GM21423 (cell line): ENCODE measurements at regions not wholly inside any gene's neighbourhood (a gene's known extent, or its start where the extent isn't known, plus 50 kb on each side); places are given as distances from the start of the nearest gene placed in this dataset.

ENCODE experiments used
- ATAC-seq: cut with Tn5 transposase; IDR thresholded peaks from one replicate; pipeline ENCODE4 v1.9.1; 2021; ENCODE audit warnings: mild to moderate bottlenecking, moderate library complexity; ENCODE audit not compliant: unreplicated experiment

DNA sequence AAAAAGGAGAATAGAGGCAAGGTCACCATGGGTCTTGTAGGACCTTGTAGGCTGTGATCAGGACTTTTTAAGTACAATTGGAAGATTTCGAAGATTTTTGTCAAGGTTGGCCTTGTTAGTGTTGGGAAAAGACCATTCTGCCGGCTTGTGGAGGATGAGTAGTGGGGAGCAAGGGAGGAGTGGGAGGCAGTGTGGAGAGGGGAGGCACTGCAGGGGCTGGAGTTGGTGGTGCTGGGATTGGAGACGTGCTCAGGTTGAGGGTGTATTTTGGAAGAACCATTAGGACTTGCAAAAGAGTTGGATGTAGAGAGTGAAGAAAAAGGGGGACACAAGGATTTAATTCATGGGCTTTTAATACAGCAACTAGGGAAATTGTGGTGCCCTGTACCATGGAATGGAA, 397.1 kb downstream of the TSN start:
- no peak for ATAC-seq

- ATAC-seq = no peak
These were observed 400.9 kb downstream of the TSN start for GRCh38 chr2:122156176-122156890.

DNA sequence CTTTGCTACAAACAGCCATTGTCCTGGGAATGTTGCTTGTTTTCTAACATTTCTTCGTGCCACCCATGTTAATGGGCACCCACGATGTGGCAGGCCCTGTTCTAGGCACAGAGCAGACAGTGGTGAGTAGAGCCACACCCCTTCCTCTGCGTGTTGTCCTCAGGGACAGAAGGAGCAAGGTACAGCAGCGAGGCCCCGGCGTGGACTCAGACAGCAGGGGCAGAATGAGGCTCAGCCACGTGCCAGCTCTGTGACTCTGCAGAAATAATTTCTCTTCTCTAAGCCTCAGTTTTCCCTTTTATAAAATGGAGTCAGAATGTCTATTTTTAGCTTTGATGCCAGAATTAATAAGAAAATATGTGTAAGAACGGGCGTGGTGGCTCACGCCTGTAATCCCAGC, 401.7 kb downstream of the TSN start:
- no peak for ATAC-seq

- no peak for ATAC-seq
These were observed 408.2 kb downstream of the TSN start for GRCh38 chr2:122163617-122164016.

DNA sequence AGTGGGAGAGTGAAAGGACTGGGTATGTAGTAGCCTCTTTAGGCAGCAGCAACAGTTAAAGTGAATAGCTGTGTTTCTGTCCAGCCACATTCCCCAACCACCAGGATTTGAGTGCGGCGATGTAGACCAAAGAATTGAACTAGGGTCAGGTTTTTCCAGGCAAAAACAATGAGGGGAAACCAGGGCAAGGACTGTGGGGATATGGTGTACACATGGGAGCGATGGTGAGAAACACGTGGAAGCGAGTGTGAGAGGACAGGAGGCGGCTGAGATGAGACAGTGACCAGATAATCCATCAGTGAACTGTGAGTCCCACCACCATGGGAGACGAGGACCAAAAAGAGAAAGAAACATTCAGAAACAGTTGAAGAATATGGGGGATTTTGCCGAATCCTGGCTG, 409.5 kb downstream of the TSN start:
- ATAC-seq = no peak

- ATAC-seq = no peak
These were observed 411.4 kb downstream of the TSN start for GRCh38 chr2:122166820-122167219.

DNA sequence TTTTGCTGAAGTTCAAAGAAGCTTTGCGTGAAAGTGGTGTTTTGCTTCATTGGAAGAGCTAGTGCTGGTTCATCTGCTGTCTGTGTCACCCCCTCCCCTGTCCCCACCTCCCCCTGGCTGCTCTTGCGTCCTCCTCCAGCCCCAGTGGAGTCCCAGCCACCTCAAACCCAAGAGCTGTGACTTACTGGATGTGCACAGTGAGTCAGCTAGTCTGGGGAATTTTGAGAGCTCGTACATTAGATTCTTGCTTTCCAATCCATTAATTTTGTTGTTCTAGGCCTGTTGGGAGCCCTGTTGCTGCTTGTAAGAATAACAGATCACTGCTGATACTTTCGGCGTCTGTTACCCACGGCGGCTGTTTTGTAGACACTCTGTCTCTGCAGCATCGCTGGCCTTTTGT, 412.1 kb downstream of the TSN start:
- ATAC-seq = no peak

DNA sequence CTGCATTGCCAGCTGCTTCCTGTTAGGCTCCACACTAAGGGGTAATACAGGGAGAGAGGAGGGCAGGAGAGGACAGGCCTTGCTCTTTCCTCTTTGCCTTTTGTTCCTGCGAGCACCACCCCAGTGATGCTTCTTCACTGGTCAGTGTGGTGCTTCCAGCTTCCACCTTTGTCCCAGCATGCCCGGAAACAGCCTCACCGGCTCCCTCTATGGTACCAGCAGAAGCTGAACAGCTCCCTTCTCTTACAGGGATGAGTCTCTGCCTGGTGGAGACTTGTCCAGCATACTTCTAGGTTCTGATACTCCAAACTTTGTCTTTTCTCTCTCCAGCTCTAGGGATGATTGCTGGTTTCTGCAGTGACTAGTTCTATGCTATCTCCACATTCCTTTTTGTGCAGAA, 413.3 kb downstream of the TSN start:
- no peak for ATAC-seq

DNA sequence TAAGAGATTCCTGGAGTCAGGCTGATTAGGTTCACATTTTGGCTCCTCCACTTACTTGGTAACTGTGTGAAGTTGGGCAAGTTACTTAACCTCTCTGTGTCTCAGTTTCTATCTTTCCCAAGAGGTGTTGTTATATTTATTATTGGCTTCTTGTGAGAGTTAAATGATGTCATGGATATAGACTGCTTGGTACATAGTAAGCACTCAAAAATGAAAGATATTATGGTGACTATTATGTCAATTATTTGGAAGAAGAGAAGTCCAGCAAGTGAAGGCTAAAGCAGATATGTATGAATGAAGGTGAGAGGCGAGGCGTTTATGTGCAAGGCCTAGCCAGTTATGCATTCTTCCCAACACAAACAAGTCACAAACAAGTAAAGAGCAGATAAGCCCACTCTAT, 417.4 kb downstream of the TSN start:
- ATAC-seq = no peak

GRCh38 chr2:122174061-122174460, 418.6 kb downstream of the TSN start:
- no peak for ATAC-seq

DNA sequence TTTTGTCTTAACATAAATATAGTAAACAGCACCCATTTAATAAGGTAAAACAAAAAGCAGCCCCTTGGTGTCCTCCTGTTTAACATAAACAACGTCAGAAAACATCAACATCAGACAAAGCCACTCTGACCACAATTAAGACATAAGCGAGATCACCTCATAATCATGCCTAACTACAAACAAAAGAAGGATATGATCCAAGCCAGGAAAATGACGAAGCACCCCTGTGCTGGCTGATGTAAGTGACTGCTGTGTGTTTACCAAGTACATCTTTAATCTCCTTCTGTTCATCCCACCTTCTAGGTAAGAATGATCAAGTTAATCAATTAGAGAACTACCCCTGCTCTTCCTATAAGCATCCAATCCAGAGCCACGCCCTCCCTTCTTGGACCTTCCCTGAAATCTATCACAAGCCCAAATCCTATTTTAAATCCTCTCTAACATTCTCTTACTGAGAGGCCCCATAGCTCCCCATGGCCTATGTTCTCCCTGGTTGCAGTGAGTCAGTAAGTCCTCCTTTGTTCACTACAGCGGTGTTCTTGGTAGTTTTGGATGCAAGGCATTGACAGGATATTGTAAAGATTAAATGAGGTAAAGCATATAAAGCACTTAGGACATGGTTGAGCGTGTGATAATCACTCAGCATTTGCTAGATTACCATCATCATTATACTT, 424.2 kb downstream of the TSN start:
- ATAC-seq = no peak

DNA sequence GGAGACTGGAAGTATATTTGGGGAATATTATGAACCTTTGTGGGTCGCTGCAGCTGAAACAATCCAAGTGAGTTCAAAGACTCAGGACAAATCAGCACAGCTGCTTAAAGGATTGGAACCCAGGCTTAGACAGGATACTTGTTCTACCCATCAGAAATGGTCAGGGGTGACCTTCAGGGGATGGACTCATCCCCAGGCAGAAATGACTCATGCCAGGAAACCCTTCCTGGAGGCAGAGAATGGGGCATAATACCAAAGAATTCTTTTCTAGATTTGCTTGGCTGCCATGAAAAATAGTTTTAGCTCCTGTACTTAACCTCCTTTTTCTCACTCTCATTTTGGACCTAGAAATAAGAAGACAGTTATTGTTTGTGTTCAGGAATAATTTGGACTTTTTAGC, 425.5 kb downstream of the TSN start:
- ATAC-seq = no peak

DNA sequence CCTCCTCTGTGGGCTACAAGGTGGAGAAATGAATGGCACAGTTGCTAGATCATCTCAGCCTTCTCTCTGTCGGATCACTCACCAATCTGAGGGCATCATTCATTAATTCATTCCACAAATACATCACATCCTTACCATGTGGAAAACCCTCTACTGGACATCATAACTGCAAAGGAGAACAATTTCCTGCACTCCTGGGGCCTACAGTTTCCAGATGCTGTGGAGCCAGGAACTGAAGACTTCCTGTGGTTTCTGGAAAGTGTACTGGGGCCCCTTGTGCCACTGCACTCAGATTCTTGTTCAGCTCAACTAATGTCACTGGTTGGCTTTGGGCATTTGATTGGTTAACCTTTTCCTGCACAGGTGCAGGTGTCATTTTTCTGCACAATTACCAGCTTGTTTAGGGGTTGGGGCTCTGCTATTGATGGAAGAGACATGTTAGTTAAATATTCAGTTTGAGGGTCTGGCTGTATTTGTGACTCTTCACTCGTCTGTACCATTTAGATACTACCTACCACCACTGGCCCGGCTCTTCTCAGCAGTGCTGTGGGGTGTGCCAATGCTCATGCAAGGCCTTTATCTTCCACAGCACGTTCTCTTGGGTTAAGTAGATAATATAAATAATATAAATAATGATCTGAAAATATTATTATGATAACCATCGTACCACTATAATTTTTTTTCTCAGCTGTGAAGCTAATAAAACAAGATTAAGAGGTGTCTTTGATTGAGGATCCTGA, 427.3 kb downstream of the TSN start:
- no peak for ATAC-seq

GRCh38 chr2:122183890-122184289, 428.4 kb downstream of the TSN start:
- ATAC-seq = no peak

GRCh38 chr2:122186761-122187222, 431.3 kb downstream of the TSN start:
- no peak for ATAC-seq

GRCh38 chr2:122191331-122191730, 435.9 kb downstream of the TSN start:
- ATAC-seq = no peak

GRCh38 chr2:122193622-122194021, 438.2 kb downstream of the TSN start:
- no peak for ATAC-seq

- no peak for ATAC-seq
These were observed 439.1 kb downstream of the TSN start for GRCh38 chr2:122194546-122194945.

DNA sequence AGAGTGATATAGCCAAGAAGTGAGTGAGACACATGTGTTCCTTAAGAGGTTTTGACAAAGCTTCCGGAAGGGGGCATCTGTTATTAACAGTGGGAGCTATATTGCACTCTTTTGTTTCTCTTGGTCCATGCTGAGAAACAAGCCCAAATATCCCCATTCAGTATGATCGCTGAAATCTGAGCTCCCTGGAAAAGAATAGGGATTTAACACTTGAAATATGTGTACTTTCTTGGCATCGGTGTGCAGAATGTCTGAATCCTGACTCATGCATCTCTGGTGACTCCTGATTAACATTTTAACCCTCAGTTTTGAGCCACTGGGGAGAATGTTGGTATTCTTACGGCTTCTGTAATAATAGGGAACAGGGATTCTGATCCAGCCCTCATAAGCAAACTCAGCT, 448.1 kb downstream of the TSN start:
- no peak for ATAC-seq

GRCh38 chr2:122205641-122206040, 450.2 kb downstream of the TSN start:
- no peak for ATAC-seq

DNA sequence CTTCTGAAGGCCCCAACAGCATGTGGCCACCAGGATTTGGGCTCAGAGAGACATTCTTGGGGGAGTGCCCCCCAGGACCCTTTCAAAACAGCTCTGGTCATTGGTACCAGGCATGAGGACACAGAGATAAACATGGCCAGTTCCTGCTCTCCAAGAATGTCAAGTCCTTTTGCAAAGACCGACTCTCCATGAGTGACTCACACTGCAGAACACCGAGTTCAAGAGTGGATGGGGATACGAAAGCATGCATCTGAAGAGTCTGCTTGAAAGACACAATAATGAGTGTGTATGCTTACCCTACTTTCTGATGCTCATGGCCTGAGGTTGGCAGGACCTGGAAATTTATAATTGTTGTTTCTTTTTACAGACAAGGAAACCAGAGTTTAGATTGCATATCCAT, 450.6 kb downstream of the TSN start:
- ATAC-seq = no peak

DNA sequence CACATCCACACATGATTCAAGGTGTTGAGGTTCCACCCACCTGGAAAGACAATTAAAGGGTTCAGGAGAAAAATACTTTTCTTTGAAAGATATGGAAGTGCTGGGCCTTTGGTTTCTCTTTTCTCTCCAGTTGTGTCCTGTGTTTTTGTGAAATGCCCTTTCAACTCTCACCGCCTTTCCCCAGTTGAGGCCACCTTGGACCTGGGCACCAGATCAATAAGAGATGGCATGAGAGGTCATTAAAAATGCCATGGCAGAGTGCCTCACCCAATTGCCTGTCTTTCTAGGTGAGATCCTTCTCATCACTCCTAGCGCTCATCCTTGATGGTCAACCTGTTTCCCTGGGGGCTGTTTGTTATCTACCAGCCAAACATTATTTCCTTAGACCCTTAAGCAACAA, 453.9 kb downstream of the TSN start:
- ATAC-seq = no peak
